Smooth muscle cell (in vitro differentiated cells): ENCODE measurements at regions not wholly inside any gene's neighbourhood (a gene's known extent, or its start where the extent isn't known, plus 50 kb on each side); places are given as distances from the start of the nearest gene placed in this dataset.

Experiments
- DNase-seq: peaks from one replicate; lab custom pipeline; 2025; ENCODE audit not compliant: unreplicated experiment; lab: John Stamatoyannopoulos, UW
- H2AFZ ChIP-seq: fragments of 200-600 bp; sonication (generic); 2 replicates; pipeline ENCODE4 v1.6.0; 2016; ENCODE audit warnings: antibody characterized with exemption, low read depth, mild to moderate bottlenecking
- H3F3A ChIP-seq: fragments of 200-600 bp; sonication (generic); 2 replicates; pipeline ENCODE4 v1.6.0; 2017; ENCODE audit warnings: antibody characterized with exemption, low read depth
- H3K27ac ChIP-seq: fragments of 200-600 bp; sonication (generic); 2 replicates; pipeline ENCODE4 v1.5.1; 2016; ENCODE audit warnings: low read depth, mild to moderate bottlenecking
- H3K27me3 ChIP-seq: fragments of 200-600 bp; sonication (generic); 2 replicates; pipeline ENCODE4 v1.6.1; 2016; ENCODE audit warnings: low read depth, mild to moderate bottlenecking
- H3K36me3 ChIP-seq: fragments of 200-600 bp; sonication (generic); 2 replicates; pipeline ENCODE4 v1.5.1; 2016; ENCODE audit warnings: low read depth
- H3K4me1 ChIP-seq: fragments of 200-600 bp; sonication (generic); 2 replicates; pipeline ENCODE4 v1.5.1; 2016; ENCODE audit warnings: low read depth
- H3K4me2 ChIP-seq: fragments of 200-600 bp; sonication (generic); 2 replicates; pipeline ENCODE4 v1.6.0; 2016; ENCODE audit warnings: mild to moderate bottlenecking
- H3K4me3 ChIP-seq: fragments of 200-600 bp; sonication (generic); 2 replicates; pipeline ENCODE4 v1.5.1; 2016; ENCODE audit warnings: mild to moderate bottlenecking
- H3K79me2 ChIP-seq: fragments of 200-600 bp; sonication (generic); 2 replicates; pipeline ENCODE4 v1.6.0; 2016; ENCODE audit warnings: low read depth, mild to moderate bottlenecking
- H3K9ac ChIP-seq: fragments of 200-600 bp; sonication (generic); 2 replicates; pipeline ENCODE4 v1.6.0; 2016; ENCODE audit warnings: low read depth
- H3K9me3 ChIP-seq: fragments of 200-600 bp; sonication (generic); replicated peaks from 2 replicates; pipeline ENCODE4 v1.5.1; 2016; ENCODE audit warnings: low read depth
- H4K20me1 ChIP-seq: fragments of 200-600 bp; sonication (generic); 2 replicates; pipeline ENCODE4 v1.6.0; 2016; ENCODE audit warnings: low read depth
- WGBS: methylation state at CpG from one replicate; pipeline ENCODE4 v1.1.7; 2016; ENCODE audit warnings: low lambda C conversion rate; 5-methylcytosine and 5-hydroxymethylcytosine counted together
- TF ChIP-seq, protein P1 (sequence below): fragments of 200-600 bp; sonication (generic); IDR thresholded peaks from 2 replicates; pipeline ENCODE4 v1.5.1; 2017; ENCODE audit warnings: borderline replicate concordance, mild to moderate bottlenecking, antibody characterized with exemption; ENCODE audit not compliant: insufficient read depth, poor library complexity, severe bottlenecking

- H3K27me3 ChIP-seq, result no peaks in the 10 kb centered on the region
- no peaks in the 10 kb centered on the region for H3F3A ChIP-seq
- no peak for DNase-seq
- H3K79me2 ChIP-seq, result no peaks in the 10 kb centered on the region
- WGBS, result 83% methylated on average over 1 of the region's 1 CpG
- H3K9ac ChIP-seq, result no peak overlapping the region
- no peak overlapping the region for H2AFZ ChIP-seq
- no peak overlapping the region for H3K4me3 ChIP-seq
- H3K9me3 ChIP-seq, result no peaks in the 10 kb centered on the region
- TF ChIP-seq, protein P1, sequence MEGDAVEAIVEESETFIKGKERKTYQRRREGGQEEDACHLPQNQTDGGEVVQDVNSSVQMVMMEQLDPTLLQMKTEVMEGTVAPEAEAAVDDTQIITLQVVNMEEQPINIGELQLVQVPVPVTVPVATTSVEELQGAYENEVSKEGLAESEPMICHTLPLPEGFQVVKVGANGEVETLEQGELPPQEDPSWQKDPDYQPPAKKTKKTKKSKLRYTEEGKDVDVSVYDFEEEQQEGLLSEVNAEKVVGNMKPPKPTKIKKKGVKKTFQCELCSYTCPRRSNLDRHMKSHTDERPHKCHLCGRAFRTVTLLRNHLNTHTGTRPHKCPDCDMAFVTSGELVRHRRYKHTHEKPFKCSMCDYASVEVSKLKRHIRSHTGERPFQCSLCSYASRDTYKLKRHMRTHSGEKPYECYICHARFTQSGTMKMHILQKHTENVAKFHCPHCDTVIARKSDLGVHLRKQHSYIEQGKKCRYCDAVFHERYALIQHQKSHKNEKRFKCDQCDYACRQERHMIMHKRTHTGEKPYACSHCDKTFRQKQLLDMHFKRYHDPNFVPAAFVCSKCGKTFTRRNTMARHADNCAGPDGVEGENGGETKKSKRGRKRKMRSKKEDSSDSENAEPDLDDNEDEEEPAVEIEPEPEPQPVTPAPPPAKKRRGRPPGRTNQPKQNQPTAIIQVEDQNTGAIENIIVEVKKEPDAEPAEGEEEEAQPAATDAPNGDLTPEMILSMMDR, result no peak
- H3K4me2 ChIP-seq, result no peak overlapping the region
- H3K36me3 ChIP-seq, result no peaks in the 10 kb centered on the region
- peak overlapping the region; percentile 52 for H3K27ac ChIP-seq
- H4K20me1 ChIP-seq, result no peaks in the 10 kb centered on the region
- H3K4me1 ChIP-seq, result no peaks in the 10 kb centered on the region
These were observed 1598.4 kb upstream of the TMEM132C start for GRCh38 chr12:126668538-126668937.

- Histone ChIP-seq H3K4me1 (no peaks in the 10 kb centered on the region), H3K4me2 (no peak overlapping the region), H3F3A (no peaks in the 10 kb centered on the region), H3K4me3 (no peak overlapping the region), H3K27ac (peak overlapping the region; percentile 52), H2AFZ (no peak overlapping the region), H3K79me2 (no peaks in the 10 kb centered on the region), H3K27me3 (no peaks in the 10 kb centered on the region), H3K9me3 (no peaks in the 10 kb centered on the region), H3K36me3 (no peaks in the 10 kb centered on the region), H4K20me1 (no peaks in the 10 kb centered on the region), H3K9ac (no peak overlapping the region)
- 67% methylated on average over 2 of the region's 2 CpGs for WGBS
- DNase-seq, result no peak
- TF ChIP-seq, protein P1, result no peak
These were observed 1598.0 kb upstream of the TMEM132C start for GRCh38 chr12:126668961-126669360.

DNA sequence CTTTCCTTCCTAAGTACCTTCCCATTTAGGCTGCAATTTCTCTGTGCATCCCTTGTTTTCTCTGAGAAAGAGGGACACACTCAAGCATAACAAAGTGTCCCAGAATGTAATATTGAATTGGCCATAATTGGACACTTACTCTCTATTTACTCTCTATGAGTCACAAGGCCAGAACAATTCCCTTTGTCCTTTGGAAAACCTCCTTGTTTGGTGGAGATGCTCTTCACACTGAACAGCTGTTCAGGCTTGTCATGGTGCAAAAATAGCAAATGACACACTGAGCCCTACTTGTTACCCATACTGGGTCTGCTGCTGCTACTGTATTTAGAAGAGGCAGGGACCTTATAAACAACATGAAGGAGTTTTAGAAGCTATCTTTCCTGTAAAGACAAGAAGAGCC, 1590.5 kb upstream of the TMEM132C start:
- Histone ChIP-seq H2AFZ (no peak overlapping the region), H3K27me3 (no peaks in the 10 kb centered on the region), H3K36me3 (no peaks in the 10 kb centered on the region), H3K27ac (no peak overlapping the region), H3F3A (no peaks in the 10 kb centered on the region), H3K4me3 (no peak overlapping the region), H3K4me1 (no peaks in the 10 kb centered on the region), H4K20me1 (no peaks in the 10 kb centered on the region), H3K79me2 (no peaks in the 10 kb centered on the region), H3K4me2 (no peak overlapping the region), H3K9ac (no peak overlapping the region), H3K9me3 (no peaks in the 10 kb centered on the region)
- TF ChIP-seq, protein P1, result no peak
- no peak for DNase-seq

- no peak overlapping the region for H3K27ac ChIP-seq
- H3K79me2 ChIP-seq, result no peaks in the 10 kb centered on the region
- H3K4me2 ChIP-seq, result no peak overlapping the region
- H3K9ac ChIP-seq, result no peak overlapping the region
- no peaks in the 10 kb centered on the region for H3K4me1 ChIP-seq
- H4K20me1 ChIP-seq, result no peaks in the 10 kb centered on the region
- DNase-seq, result no peak
- H3K9me3 ChIP-seq, result no peaks in the 10 kb centered on the region
- H3K36me3 ChIP-seq, result no peaks in the 10 kb centered on the region
- TF ChIP-seq, protein P1, result no peak
- 62% methylated on average over 2 of the region's 2 CpGs for WGBS
- H3K4me3 ChIP-seq, result no peak overlapping the region
- no peak overlapping the region for H2AFZ ChIP-seq
- H3F3A ChIP-seq, result no peaks in the 10 kb centered on the region
- no peaks in the 10 kb centered on the region for H3K27me3 ChIP-seq
These were observed 1585.3 kb upstream of the TMEM132C start for GRCh38 chr12:126681676-126682075.
